Right lobe of liver (tissue), 6 donors: ENCODE measurements at regions not wholly inside any gene's neighbourhood (a gene's known extent, or its start where the extent isn't known, plus 50 kb on each side); places are given as distances from the start of the nearest gene placed in this dataset.

ENCODE experiments used
- ATAC-seq, 4 donors: fragments of 200-7000 bp; cut with Tn5 transposase; one replicate each; pipeline ENCODE4 v1.9.1; 2020; ENCODE audit warnings: mild to moderate bottlenecking in 4 of 4, moderate library complexity in 4 of 4
- DNase-seq, 3 donors: peaks; one replicate each; pipeline ENCODE4 v3.0.0-alpha.2; 2020
- H3K27ac ChIP-seq, 3 donors: fragments of 200-600 bp; one replicate each; pipeline ENCODE4 v1.8.0; 2022
- H3K27me3 ChIP-seq, 2 donors: fragments of 200-600 bp; one replicate each; pipeline ENCODE4 v1.8.0; 2022
- H3K36me3 ChIP-seq, 4 donors: fragments of 200-600 bp; sonication (generic) in 1 of 4; one replicate each; pipeline versions ENCODE4 v1.5.1 to v1.8.0; 2017 to 2022; ENCODE audit warnings: control low read depth in 1 of 4
- H3K4me1 ChIP-seq, 4 donors: fragments of 200-600 bp; sonication (generic) in 1 of 4; one replicate each; pipeline versions ENCODE4 v1.5.1 to v1.8.0; 2017 to 2022; ENCODE audit warnings: control low read depth in 1 of 4
- H3K4me3 ChIP-seq, 3 donors: fragments of 200-600 bp; one replicate each; pipeline ENCODE4 v1.8.0; 2022
- H3K9me3 ChIP-seq, 4 donors: fragments of 200-600 bp; sonication (generic) in 1 of 4; one replicate each; pipeline versions ENCODE4 v1.5.1 to v1.8.0; 2017 to 2022; ENCODE audit warnings: control low read depth in 1 of 4
- POLR2A ChIP-seq: fragments of 450-650 bp; IDR thresholded peaks from one replicate; pipeline ENCODE4 v1.6.1; 2017; ENCODE audit warnings: antibody characterized with exemption, mild to moderate bottlenecking
- WGBS: methylation state at CpG from one replicate; pipeline ENCODE4 v1.1.6; 2018; ENCODE audit warnings: low coverage, low lambda C conversion rate; ENCODE audit not compliant: insufficient coverage; ENCODE audit errors: missing lambda C conversion rate; 5-methylcytosine and 5-hydroxymethylcytosine counted together
- intact Hi-C, 2 donors: fragments of 100-400 bp; cut with DNase I; formaldehyde crosslinking; loops; one replicate each; pipeline versions ENCODE4 v1.11.2 to v1.14.1; 2022
- TF ChIP-seq, protein P1 (sequence below), 4 donors: fragments of 200-600 bp in 3 of 4; fragments of 450-650 bp in 1 of 4; IDR thresholded peaks; one replicate each; pipeline versions ENCODE4 v1.5.1 to v1.8.0; 2016 to 2022; ENCODE audit warnings: antibody characterized with exemption in 4 of 4, mild to moderate bottlenecking in 2 of 4
- donor health status: DM: no; HTN: yes; CAD: no.
- donor health status: DM: no; HTN: no; CAD: no.
- donor health status: DM: no; HTN: no; CAD: no.
- donor health status: DM: no; HTN: yes; CAD: no.
- donor health status: DM: no; HTN: yes; CAD: no.

DNA sequence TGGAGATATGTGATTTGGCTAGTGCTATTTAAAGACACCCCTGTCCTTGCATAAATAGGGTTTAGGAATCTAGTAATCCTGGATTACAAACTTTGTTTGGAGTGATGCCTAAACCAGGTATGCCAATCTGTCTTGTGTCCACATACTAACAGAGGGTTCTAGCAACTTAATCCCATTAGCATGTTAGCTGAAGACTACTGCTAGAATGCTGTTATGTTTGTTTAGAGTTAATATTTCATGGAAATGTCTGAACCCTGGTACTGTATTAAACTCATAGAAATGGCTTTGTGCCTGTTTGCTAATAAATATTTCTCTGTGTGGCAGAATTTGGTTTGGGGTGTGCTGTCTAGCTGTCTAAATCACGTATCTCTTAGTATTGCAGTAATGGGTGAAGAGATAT lies 150.8 kb downstream of the PFKFB3 start:
- no peaks in the 10 kb centered on the region for H3K27me3 ChIP-seq
- no peaks in the 10 kb centered on the region for H3K36me3 ChIP-seq
- TF ChIP-seq POLR2A: no peak
- TF ChIP-seq, protein P1, sequence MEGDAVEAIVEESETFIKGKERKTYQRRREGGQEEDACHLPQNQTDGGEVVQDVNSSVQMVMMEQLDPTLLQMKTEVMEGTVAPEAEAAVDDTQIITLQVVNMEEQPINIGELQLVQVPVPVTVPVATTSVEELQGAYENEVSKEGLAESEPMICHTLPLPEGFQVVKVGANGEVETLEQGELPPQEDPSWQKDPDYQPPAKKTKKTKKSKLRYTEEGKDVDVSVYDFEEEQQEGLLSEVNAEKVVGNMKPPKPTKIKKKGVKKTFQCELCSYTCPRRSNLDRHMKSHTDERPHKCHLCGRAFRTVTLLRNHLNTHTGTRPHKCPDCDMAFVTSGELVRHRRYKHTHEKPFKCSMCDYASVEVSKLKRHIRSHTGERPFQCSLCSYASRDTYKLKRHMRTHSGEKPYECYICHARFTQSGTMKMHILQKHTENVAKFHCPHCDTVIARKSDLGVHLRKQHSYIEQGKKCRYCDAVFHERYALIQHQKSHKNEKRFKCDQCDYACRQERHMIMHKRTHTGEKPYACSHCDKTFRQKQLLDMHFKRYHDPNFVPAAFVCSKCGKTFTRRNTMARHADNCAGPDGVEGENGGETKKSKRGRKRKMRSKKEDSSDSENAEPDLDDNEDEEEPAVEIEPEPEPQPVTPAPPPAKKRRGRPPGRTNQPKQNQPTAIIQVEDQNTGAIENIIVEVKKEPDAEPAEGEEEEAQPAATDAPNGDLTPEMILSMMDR (IDR thresholded peaks at IDR 0.05): no peak
- peak; percentile 11 to 63 (median 40) for ATAC-seq
- H3K27ac ChIP-seq: no peak overlapping the region
- WGBS: 35% methylated on average over 1 of the region's 1 CpG
- intact Hi-C loops: no loop called here
- H3K9me3 ChIP-seq: peaks cover 0 to 6% (median 0%) of the 10 kb centered on the region in 4 donors
- no peak for DNase-seq
- H3K4me1 ChIP-seq: no peaks in the 10 kb centered on the region
- no peak overlapping the region for H3K4me3 ChIP-seq

DNA sequence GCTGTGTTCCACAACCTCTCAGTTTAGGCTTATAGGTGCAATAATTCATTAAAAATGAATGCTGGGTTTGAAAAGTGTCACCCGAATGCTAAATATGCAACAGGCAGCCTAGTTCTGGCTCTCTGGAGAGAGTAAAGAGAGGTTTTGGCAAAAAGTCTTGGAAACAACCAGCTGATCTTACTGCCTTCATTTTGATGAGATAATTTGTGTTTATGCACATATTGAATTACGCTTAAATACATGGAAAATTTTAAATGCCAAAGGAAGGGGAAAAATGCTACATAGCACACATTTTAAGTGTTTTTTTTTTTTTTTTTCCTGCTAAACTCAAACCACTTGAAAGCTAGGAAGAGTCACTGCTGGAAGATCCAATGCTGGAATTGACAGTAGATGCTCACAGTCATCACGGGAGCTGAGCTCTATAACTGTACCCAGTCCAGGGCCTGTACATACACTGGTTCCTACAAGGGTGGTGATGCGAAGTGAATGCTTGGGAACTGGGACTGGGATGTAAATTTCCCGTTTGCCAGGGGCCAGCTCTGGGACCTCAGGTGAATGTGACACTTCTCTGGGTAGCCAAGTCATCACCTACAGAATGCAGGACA lies 151.5 kb downstream of the PFKFB3 start:
- Histone ChIP-seq H3K4me3 (no peak overlapping the region), H3K9me3 (peaks cover 0 to 6% (median 0%) of the 10 kb centered on the region in 4 donors), H3K27ac (no peak overlapping the region), H3K27me3 (no peaks in the 10 kb centered on the region), H3K4me1 (no peaks in the 10 kb centered on the region), H3K36me3 (no peaks in the 10 kb centered on the region)
- no peak for DNase-seq
- TF ChIP-seq POLR2A: no peak
- TF ChIP-seq, protein P1 (IDR thresholded peaks at IDR 0.05): no peak
- no peak for ATAC-seq
- intact Hi-C loops: no loop called here
- WGBS: 87% methylated on average over 5 of the region's 5 CpGs

DNA sequence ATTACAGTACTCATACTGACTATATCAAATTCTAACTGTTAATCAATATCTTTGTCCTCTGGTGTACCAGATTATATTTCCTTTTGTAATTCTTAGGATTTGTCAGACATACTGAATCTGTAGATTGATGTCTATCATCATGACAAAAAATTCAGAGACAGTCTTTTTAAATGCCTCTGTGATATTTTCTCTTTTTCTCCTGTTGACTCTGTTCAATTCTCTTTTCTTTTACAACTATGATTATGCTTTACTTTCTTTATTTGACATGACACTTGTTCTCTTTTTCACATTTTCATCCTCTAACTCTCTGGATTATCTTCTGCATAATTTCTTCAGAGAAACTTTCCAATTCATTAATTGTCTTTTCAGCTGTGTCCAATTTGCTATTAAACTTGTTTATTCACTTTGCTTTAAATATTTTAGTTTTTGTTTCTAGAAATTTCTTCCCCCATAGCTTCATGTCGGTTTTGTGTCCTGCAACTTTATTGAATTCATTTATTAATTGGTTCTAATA lies 153.6 kb downstream of the PFKFB3 start:
- ATAC-seq (no peak), DNase-seq (no peak)
- no peak for TF ChIP-seq POLR2A
- TF ChIP-seq, protein P1 (IDR thresholded peaks at IDR 0.05): no peak
- WGBS: 67% methylated on average over 1 of the region's 1 CpG
- Histone ChIP-seq H3K4me3 (no peak overlapping the region), H3K27ac (no peak overlapping the region), H3K27me3 (no peaks in the 10 kb centered on the region), H3K36me3 (no peaks in the 10 kb centered on the region), H3K4me1 (no peaks in the 10 kb centered on the region), H3K9me3 (peaks cover 0 to 6% (median 0%) of the 10 kb centered on the region in 4 donors)
- intact Hi-C loops: no loop called here

DNA sequence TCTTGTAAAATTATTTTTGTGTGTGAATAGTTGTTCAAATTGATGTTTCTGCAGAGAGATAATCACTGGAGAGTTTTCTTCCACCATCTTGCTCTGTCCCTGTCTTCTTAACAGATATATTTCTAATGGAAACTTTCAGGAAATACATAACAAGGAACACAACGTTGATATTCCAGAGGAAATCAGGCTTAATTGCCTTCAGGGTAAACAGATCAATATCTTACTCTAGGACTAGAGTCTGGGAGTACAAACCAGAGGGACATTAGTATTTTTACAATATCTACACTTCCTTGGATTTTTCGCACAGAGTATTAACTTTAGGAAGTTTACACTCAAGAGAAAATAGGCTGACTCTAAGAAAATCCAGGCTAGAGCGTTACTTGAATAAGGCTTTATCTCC lies 159.1 kb downstream of the PFKFB3 start:
- intact Hi-C loops: no loop called here
- DNase-seq: no peak
- Histone ChIP-seq H3K4me1 (peaks cover 0 to 21% (median 7%) of the 10 kb centered on the region in 4 donors), H3K27me3 (no peaks in the 10 kb centered on the region), H3K36me3 (no peaks in the 10 kb centered on the region), H3K27ac (no peak overlapping the region), H3K4me3 (no peak overlapping the region), H3K9me3 (no peaks in the 10 kb centered on the region)
- WGBS: 51% methylated on average over 3 of the region's 3 CpGs
- no peak for TF ChIP-seq POLR2A
- TF ChIP-seq, protein P1 (IDR thresholded peaks at IDR 0.05): no peak
- ATAC-seq: peak in 2 of 4 donors; percentile 39 to 47
